HG02885 (cell line): ENCODE measurements at regions not wholly inside any gene's neighbourhood (a gene's known extent, or its start where the extent isn't known, plus 50 kb on each side); places are given as distances from the start of the nearest gene placed in this dataset.

Experiments used
- ATAC-seq: cut with Tn5 transposase; IDR thresholded peaks from one replicate; pipeline ENCODE4 v1.9.1; 2021; ENCODE audit warnings: mild to moderate bottlenecking; ENCODE audit not compliant: unreplicated experiment, poor library complexity

DNA sequence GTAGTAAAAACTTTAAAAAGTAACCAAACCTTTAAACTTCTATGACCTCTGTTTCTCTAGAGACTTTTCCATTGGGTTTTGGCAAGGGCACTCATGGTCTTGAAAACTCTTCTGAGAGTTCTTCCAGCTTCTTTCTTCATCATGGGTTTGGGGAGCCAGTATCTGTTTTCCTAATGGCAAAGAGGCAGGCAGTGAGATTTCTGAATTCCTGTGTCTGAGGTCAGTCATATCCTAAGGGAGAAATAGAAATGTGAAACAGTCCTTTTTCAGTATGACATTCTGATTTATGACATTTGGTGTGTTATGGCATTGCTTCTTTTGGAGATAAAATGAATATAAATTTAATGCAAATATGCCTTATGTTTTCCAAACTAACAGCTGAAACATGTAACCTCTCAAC lies 518.5 kb upstream of the MARCKS start:
- ATAC-seq: no peak

DNA sequence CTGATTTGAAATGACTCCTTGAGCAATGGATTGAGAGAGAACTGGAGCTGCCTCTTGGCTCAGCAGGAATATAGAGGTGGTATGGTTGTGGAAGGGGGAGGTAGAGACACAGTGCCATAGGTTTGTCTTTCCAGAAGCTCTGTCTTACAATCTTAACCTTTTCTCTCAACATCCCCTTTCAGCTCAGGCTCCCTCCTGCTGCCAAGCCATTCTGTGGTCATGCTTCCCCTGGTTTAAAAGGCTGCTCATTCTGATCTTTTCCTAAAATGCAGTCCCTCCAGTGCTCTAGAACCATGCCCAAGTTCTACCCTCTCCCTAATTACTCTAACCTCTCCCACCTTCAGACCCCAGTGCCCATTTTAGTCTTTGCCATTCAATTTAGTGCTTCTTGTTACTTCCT lies 517.9 kb upstream of the MARCKS start:
- no peak for ATAC-seq

DNA sequence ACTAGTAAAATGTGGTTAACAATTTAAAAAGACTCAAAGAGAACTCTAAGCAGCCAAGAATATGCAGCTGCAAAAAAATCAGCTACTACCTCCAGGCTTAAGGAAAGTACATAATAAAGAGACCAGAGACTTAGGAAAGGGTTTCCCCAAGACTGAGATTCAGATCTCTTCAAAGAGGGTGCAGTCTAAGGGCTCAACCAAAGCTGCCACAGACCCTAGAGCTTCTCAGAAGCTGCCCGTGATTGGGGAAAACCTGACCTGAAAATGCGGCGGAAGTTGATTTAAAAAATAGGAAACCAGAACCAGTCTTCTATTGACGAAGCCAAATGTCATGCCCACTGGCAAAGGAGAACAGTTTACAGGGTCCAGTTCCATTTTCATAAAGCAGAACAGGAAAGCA lies 516.8 kb upstream of the MARCKS start:
- no peak for ATAC-seq

DNA sequence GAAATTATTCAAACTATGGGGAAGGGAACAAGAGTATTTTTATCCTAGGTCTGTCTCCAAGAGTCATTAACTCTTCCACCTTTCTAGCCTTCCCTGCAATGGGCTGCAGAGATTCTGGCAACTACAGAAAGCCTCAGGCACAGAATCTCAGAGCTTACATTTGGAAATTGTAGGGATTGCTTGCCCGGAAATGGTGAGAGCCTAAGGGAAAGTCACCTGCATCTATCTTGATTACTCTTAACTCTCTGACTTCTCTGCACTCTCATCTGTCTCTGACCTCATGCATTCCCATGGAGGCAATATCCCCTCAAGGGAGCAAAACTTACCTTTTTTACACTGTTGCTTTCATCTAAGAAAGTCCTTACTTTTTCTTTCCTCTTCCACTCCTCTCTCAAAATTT lies 513.2 kb upstream of the MARCKS start:
- ATAC-seq: no peak

DNA sequence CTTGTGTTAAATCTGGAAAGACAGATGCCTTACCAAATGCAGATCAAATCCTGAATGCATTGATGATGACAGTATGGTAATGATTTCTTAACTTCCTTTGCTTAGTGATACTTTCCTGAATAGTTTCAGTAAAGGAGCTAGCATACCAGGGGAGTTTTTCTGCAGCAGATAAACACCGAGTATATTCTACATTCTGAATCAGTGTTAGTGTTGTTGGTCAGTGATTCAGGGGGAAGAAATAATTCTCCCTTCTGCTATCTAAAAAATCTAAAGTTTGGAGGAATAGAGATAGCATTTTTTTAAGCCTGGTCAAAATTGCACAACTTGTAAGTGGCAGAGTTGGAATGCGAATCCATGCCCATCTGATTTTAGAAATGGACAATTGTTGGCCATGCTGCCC lies 512.2 kb upstream of the MARCKS start:
- ATAC-seq: no peak

DNA sequence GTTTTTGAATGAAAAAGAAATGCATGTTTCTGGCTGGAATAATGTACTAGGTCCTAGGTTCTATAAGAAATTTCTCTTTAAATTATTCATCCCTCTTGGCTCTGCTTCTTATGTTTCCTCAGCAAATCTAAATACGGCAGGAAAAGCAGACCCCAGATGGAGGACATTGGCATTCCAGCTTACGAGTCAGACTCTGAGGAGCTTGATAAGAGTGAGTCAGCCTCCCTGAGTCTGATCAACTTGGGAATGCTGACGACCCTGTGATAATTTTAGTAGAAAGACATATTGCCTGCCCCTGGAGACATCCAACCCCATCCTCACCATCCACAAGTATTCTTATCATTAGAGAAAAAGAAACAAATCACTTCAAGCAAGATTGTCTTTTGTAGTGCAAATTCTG lies 509.7 kb upstream of the MARCKS start:
- ATAC-seq: no peak

DNA sequence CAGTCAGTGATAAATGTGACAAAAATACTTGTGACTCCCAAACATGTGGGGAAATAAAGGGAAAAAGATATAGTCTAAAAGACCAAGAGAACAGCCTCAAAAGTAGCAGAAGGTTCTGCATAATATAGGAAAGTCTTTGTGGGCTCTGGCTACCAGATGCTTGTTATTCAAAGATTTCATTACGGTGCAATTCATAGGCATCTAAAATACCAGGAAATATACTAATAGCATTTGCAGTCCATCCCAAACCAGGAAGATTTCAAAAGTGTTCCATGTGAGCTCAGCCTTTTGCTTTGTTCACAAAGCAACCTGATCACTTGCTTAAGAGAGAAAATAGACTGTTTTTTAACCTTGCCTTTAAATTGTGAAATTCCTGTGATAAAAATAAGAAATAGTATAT lies 506.7 kb upstream of the MARCKS start:
- ATAC-seq: no peak

DNA sequence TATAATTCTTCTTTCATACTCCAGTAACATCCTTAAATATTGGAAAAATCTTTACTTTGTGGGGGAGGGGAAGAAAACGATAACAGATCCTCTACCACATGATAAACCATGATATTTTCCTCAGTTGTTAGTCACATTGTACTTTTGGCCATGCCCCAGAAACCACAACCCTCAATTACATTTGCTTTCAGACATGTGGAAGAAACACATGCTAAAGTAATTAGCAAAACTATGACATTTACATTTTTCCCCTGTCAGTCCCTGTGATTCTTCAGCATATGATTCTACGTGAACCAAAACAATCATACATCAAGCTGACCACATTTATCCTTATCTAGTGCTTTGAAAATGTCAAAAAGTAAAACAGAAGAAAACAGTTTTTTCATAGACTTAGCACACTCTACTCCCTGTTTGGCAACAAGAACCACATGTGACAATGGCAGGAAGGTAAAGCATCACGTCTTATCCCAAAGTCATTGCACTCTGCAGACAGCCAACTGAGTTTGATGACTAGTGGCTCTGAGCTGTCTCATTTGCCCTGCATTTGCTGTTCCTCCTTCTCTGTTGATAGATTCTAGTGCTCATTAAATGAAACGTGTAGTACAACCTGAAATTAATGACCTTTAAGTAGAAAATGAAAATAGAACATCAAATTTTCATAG lies 505.8 kb upstream of the MARCKS start:
- no peak for ATAC-seq

DNA sequence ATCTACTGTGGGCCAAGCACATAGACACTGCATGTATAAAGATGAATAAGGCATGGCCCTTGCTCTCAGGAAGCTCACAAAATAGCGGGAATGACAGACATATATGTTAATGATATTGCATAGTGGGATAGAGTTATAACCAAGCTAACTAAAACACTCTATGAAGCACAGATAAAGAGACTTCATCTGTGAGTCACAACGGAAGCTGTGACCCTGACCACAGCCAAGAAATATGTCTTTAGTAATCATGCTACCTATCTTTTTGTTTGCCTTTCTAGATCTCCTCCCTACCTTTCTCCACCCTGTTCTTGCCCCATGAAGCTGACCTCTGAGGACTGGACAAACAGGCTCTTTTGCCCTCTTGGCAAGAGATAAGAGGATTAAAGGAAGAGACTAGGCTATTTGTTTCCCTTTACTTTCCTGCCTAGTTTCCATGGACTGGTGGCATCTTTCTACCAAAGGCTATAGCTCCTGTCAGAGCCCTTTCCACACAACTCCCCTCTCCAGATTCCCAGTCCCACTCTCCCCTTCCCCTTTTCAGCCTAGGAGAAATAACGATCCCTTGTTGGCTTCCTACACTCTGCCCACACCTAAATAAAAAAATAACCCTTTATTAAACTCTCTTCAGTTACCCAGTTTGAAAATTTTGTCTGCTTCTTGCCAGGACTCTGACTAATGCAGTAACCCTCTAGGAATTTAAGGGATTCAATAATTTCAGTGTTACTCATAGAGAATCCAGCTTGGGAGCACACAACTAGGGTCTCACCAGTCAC lies 504.9 kb upstream of the MARCKS start:
- no peak for ATAC-seq

DNA sequence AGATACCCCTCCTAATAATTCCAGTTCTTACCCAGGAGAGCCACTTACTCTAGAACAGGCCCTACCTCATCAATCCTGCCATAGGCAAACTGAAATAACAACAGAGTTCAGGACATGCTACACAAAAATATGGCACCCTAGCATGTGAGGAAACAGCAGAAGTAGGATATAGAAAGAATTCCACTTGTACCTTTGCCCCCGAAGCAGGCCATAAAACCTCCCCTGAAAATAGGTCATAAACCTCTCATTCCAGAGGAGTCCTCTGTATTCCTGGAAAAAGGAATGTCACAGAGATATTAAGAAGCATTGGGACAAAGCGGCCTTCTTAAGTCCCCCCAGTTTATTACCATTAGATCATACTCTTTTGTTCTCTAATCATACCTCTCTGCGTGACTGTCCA lies 504.3 kb upstream of the MARCKS start:
- no peak for ATAC-seq

DNA sequence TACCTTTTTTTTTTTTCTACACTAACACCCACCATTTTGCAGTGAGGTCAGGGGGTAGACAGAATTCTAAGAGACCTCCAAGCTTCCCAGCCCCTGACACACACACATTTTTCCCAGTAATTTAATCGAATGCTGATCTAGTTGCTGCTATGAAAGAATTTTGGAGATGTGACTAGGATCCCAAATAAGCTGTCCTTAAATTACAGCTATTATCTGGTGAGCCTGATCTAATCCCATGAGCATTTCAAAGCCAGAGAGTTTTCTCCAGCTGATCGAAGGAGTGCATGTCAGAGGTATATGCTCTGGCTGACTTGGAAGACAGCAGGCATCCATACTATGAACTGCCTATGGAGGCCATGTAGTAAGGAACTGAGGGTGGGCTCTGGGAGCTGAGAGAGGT lies 503.8 kb upstream of the MARCKS start:
- ATAC-seq: no peak

DNA sequence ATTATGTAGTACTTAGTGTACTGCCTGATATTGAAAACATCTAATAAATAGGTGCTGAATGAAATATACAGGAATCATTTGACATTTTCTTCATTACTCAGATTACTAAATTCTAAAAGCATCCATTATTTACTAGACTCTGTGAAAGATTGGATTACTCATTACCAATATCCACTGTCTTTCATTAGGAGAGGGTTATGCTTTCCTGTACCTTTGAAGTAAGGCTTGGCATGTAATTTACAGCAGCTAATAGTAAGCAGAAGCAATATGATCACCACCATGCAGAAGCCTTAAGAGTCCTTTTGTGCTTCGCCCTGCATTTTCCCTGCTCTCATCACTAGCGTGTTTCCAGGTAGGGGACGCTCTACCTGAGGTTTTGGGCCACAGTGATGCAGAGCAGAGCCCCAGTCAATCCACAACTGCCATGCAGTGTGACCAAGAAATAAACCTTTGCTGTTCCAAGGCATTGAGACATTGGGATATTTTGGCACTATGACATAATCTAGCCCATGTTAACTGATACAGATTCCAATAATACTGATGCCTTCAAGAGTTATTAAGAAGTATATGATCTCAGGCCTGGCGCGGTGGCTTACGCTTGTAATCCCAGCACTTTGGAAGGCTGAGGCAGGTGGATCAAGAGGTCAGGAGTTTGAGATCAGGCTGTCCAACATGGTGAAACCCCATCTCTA lies 502.8 kb upstream of the MARCKS start:
- ATAC-seq: no peak

DNA sequence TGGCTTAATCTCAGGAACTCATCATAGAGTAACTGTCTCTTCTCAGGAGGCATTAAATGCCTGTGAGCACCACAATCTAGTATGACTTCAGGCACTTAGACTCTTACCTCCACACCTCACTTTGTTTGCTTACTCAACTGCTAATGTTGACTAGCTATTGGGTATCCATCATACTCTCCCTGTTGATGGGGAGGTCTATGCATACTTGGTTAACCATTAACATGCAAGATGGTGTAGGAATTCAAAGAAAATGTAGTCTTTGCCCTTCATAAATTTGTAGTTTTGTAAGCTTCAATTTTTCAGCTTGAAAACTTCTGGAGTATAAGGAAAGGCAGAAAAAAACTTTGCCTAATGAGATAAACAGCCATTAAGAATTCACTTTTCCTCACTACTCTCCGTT lies 501.0 kb upstream of the MARCKS start:
- no peak for ATAC-seq

DNA sequence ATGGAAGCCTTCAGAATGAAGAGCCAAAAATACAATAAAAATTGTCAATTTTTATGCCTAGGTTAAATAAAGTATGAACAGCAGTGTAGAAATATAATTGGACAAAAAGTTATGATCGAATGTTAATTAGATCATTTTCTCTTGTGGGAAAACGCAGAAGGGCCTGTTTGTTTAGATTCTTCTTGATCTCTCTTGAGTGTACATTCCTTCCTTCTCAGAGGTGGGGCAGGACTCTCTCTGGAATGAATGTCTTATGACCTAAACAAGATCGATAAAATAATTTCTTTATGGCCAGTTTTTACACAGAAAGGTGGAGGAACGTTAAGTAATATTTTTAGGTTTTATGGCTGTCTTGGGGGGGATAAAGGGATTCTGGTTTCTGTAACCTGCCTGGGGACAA lies 500.1 kb upstream of the MARCKS start:
- ATAC-seq: no peak

DNA sequence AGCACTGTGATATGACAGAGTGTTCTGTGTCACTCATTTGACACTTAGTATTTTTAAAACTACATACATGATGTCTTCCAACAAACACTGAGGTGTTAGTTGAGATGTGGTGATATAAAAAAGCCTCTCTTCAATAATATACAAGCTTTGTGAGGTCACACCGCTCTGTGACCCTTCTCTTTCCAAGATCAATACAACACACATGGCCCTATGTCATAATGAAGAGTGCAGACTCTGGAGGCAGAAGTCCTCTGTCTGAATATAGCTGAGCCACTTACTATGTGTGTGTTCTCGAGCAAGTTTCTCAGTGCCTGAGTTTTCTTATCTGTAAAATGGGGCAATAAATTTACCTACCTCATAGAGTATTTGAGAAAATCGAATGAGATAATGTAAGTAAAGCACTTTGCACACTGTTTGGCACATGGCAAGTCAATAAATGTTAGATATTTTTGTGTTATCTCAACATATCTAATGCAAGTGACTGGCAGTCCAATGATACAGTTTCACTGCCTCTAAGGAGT lies 499.0 kb upstream of the MARCKS start:
- ATAC-seq: no peak

DNA sequence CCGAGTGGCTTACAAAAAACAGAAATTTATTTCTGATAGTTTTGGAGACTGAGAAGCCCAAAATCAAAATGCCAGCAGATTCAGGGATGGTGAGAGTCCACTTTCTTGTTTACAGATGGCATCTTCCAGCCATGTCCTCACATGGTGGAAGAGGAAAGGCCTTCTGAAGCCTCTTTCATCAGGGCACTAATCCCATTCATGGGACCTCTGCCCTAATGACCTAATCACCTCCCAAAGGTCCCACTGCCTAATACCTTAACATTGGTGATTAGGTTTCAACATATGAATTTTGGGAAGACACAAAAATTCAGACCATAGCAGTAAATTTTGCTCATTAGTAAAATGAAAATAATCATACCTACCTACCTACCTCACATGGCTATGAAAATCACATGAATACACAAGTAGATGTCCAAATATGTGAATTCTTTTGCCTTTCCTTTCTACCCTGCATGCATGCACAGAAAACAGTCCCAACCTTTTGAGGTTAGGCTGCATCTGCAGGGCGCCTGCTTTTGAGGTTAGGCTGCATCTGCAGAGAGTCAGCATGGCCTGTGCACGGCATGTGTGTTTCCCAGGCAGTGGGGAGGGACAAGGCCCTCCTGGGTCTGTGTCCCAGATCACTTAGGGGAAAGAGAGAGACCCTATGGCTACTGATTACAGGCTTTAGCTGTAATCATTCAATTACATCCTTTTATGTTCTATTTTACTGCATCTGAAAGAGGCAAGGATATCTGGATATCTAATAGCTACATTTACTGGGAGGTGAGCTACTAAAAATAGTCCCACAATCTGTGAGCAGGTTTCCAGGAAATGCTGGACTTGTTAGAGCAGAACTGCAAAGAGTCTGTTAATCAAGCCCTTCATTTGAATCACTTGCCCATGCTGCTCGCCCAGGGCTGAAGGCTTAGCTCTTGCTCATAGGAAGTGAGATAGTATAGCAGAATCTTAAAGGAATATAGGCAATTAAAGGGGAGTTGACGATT lies 497.7 kb upstream of the MARCKS start:
- no peak for ATAC-seq

DNA sequence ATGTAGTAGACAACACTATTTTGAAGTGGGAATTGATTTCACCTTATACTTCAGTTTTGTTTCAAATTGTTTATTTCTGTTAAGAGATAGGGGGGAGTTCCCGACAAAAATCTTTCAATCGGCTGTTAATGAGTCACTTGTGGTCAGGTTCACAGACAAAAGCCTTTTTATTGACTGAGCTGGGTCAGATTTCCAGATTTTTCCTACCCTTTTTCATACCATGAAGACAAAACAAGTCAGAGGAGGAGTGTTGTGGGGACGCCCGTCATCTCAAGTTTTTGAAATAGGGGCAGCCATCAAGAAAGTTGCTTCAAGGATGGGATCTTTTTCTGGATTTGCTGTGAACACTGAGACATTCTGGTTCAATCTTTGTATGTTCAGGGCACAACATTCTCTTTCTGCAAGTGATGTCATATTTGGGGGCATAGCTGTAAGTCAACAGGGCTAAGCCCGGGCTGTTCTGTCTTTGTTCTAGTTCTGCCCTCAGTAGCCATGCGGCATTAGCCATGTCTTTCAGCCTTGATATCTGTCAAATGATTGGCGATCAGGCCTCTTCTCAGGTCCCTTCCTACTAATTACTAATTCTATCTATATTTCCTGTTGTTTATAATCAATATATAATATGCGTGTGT lies 496.0 kb upstream of the MARCKS start:
- ATAC-seq: no peak

DNA sequence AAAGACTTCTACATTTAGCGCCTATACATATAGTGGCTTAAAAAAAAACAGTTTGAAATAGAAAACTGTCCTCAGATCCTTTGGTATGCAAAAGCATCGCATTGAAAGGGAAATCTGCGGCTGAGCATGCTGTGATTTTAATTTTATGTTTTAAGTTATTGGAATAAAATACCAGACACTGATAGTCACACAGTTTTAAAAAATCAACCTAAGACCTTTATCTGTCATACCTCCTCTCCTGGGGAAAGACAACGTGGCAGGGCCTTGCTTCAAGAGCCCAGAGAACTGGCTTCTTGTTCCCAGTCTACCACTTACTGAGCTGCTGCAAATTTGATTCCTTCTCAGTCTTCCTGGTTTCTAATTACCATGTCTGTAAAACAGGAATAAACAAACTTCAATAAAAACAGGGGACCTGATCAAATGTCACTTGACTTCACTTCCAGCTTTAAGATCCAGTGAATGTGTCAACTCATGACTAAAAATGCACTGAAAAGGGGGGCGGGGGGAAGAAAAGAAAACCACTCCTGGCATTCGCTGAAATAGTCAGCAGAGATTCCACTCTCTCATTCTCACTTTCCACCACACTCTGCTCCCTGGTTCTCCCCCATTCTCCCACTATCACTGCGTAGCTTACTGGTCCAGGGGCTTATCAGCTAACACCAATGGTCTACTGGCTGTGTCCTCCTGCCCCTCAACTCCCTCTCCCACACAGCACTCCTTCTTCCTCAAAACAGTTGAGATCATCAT lies 494.7 kb upstream of the MARCKS start:
- ATAC-seq: no peak
